Neural progenitor cell (in vitro differentiated cells): ENCODE measurements at regions not wholly inside any gene's neighbourhood (a gene's known extent, or its start where the extent isn't known, plus 50 kb on each side); places are given as distances from the start of the nearest gene placed in this dataset.

ENCODE experiments used
- CTCF ChIP-seq: fragments of 200-600 bp; sonication (generic); IDR thresholded peaks from 2 replicates; pipeline ENCODE4 v1.5.1; 2017; ENCODE audit warnings: antibody characterized with exemption, mild to moderate bottlenecking
- EZH2 ChIP-seq: fragments of 200-600 bp; sonication (generic); IDR thresholded peaks from 2 replicates; pipeline ENCODE4 v1.6.1; 2017; ENCODE audit warnings: antibody characterized with exemption, mild to moderate bottlenecking, moderate library complexity

GRCh38 chr3:150074277-150074676 lies 103.6 kb upstream of the PFN2 start:
- TF ChIP-seq CTCF (no peak), EZH2 (no peak)
